GM18502 (cell line): ENCODE measurements at regions not wholly inside any gene's neighbourhood (a gene's known extent, or its start where the extent isn't known, plus 50 kb on each side); places are given as distances from the start of the nearest gene placed in this dataset.
"Not testable (repeated sequence)": the region's sequence is repeated elsewhere in the genome, so short reads cannot be mapped to it uniquely, and the experiment has no call there.

Experiments used
- ATAC-seq: cut with Tn5 transposase; IDR thresholded peaks from one replicate; pipeline ENCODE4 v1.9.1; 2021; ENCODE audit warnings: mild to moderate bottlenecking; ENCODE audit not compliant: unreplicated experiment, poor library complexity

DNA sequence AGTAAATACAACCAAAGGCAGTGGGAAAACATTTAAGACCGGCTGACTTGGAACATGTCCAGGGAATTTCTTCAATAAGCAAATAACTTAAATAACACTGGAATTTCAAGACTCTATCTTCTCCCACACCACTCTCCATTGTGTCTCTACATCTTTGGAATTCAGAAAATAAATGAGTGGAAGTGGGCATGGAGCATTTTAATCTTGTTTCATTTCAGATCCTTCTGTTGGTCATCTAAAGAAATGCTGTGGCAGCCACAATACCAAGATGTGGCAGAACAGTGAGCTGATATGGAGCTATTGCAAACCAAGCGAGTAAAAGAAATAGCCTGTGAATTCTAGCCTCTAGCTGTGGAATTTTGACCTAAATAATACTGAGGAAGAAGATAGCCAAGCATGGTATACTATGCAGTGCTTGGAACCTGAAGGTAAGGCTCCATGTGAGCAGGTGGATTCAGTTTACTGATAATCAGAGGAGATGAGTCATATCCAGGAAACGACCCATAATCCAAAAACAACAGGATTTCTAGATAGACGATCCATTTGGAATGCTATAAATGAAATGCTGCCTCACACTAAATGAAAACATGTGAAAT is 157.1 kb upstream of the SCN7A start:
- ATAC-seq, result no peak

DNA sequence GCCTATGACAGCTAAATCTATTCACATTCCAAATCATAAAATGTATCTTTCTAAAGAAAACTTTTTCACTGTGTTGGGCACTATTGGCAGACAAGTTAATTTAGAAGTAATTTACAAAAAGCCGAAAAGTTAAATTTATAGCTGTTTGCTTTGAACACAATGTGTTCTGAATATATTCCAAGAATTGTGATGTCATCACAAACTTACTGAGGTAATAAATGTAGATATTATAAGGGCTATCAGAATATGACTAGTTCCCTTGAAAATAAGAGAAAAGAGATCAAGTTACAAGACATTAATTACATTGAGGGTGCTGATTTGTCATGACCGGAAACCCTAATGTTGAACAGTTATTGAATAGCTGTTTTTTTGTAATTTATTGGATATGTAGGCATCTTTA is 153.9 kb upstream of the SCN7A start:
- ATAC-seq, result no peak

DNA sequence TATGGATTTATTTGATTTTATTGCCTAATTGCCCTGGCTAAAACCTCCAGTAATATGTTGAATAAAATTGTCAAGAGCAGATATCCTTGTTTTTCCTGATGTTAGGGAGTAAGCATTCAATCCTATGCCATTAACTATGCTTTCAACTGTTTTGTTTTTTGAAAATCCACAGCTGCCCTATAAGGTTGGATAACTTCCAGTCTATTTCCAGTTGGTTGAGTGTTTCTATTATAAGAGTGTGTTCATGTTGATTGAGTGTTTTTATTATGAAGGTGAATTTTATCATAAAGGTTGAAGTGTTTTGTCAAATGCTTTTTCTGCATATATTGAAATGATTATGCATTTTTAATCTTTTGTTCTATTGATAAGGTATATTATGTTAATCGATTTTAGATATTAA is 149.9 kb upstream of the SCN7A start:
- no peak for ATAC-seq

DNA sequence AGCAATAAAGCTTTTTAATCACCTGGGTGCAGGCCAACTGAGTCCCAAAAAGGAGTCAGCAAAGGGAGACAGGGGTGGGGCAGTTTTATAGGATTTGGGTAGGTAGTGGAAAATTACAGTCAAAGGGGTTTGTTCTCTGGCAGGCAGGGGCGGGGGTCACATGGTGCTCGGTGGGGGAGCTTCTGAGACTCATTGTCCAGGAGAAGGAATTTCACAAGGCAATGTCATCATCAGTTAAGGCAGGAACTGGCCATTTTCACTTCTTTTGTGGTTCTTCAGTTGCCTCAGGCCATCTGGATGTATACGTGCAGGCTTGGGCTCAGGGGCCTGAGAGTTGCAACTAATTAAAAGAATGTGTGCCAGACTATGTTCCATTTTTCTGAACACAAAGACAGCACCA is 147.5 kb upstream of the SCN7A start:
- ATAC-seq, result not testable (repeated sequence)

DNA sequence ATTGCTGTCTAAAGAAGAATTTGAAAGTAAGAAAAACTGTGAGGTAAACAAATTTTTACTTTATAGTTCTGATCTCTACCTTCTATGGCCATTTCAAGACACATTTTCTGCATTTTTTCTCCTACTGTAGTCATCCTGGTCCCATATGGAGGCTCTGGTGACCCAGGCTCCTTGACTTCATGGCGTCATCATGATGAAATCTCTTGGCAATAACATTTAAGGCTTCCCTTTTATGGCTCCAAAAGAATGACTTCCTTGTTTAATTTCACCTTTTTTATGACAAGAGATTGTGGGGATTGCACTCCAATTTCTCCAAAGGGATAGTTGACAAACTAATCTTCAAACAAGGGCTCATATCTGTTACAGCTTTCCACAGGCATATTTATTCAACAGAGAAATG is 143.0 kb upstream of the SCN7A start:
- no peak for ATAC-seq

DNA sequence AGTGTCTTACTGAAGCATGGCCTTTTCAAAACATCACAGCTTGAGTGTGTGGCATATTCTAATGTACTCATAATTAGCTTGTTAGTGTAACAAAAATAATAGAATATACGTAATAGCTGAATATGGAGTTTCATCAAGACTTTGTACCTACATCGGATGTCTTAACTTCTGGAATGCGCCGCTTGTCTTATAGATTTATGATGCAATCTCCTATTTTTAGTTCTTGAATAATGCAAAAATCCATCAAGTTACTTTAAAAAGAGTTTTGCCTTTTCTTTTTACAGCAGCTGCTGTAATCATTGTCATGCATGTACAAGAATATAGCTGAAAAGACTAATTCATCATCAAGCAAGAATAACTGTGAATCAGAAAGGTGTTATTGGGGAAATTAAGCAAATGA is 140.7 kb upstream of the SCN7A start:
- ATAC-seq, result no peak

DNA sequence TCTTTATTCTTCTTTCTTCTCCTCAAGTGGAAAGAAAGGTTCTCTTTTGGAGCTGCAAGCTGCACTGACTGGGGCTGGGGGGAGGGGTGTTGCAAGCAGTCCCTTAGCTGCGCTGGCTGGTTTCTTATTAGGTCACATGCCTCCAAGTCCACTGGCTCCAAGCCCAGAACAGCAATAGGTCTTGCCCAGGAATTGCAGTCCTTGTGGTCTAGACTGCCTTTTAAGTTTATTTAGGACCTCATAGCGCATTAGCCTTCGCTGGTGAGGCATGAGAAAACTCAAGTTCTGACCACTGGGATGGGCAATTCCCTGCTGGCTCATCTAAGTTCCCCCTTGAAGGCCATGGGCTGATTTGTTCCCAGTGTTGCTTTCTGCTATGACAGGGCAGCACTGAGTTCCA is 138.6 kb upstream of the SCN7A start:
- ATAC-seq, result no peak

DNA sequence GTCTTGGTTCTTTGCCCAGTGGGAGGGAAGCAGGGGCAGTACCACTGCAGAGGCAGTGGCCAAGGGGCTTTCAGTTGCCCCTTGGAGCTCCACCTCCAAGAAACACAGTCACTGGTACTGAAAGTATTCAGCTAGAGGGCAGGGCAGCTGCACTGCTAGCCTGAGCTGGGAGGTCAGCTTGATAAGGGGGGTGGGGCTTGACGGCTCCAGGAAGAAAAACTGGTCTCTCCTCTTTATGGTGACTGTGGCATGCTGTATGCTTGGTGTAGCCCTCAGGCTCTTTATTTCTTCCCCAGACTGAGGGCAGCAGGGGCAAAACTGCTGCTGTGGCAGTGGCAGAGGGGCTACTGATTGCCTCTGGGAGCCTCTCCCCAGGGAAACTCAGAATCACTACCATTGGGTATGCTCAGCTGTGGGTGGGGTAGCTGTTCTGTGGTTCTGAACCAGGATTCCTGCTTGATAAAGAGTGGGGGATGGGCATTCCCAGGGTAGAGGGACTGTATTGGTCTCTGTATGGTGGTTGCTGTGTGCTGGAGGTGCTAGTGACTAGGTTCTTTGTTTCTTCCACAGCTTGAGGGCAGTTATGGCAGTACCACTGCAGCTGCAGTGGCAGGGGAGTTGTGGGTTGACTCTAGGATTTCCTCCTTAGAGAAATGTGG is 134.6 kb upstream of the SCN7A start:
- ATAC-seq, result no peak

DNA sequence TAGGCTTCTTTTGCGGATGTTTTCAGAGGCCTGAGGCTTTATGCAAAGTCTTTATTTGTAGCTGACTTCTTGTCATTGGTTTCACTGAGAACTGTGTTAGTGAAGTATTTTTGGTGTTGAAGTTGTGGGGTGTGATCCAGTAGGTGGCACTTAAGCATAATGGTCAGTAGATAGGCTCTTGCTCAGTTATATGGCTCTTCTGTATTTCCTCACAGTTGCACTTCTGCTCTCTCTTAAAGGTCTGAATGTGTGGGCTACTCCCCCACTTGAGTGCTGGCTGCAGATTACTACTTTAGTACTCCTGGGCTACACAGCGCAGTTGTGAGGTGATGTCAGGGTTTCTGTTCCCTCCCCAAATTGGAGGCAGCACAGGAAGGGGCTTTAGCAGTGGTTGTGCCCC is 133.8 kb upstream of the SCN7A start:
- no peak for ATAC-seq

DNA sequence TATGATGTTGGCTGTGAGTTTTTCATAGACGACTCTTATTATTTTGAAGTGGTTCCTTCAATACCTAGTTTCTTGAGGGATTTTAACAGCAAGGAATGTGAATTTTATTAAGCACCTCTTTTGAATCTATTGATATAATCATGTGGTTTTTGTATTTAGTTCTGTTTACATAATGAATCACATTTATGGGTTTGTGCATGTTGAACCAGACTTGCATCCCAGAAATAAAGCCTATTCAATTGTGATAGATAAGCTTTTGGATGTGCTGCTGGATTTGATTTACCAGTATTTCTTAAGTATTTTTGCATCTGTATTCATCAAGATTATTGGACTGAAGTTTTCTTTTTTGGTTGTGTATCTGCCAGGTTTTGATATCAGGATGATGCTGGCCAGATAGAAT is 131.6 kb upstream of the SCN7A start:
- ATAC-seq, result no peak

DNA sequence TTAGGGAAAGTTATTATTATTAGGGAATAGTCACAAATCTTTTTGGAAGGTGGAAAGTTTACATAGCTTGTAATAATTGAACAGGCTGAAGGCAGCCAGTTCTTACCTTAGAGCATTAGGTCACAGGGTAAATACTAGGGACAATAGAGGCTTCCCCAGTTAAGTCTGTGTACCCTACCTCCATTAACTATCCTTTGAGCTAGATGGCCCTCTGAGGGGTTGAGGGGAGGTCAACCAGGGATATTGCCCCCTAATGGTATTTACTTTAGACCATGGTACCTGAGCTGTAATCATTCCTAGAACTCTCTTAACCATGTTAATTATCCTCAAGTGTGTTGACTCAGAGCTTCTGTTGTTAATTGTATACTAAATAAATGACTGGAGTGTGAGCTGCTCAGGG is 120.5 kb upstream of the SCN7A start:
- ATAC-seq, result no peak

DNA sequence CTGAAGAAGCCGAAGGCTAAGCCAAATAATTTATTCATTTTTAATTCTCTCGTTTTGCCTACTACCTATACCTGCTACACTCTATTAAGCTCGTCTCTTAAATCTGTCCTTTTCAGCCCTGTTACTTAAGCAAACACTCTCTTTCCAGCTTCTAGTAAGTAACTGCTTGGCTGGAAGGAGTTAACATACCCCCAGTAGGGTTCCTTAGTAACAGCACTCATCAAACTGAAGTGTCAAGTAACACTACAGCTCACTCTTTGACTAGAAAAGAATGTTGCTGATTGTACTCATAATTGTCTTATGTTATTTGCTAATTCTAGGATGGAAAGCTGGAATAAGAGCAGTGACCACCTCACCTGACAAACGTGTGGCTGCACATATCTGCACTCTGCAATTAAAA is 120.0 kb upstream of the SCN7A start:
- no peak for ATAC-seq

DNA sequence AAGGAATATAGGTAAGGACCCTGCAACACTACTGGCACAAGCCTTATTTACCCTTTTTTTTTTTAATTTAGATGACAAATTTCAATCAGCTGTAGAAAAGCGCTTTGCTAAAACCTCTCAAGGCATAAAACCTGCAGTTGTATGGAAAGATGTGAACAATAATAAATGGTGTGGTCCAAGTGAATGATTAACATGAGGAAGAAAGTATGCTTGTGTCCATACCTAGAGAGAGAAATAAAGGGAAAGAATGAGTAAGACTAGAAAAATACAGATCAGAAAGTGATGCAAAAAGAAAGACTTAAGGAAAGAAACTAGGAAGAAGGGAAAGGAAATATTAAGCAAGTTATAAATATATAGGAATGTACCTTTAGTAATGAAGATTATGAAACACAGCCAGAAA is 119.2 kb upstream of the SCN7A start:
- ATAC-seq, result no peak

DNA sequence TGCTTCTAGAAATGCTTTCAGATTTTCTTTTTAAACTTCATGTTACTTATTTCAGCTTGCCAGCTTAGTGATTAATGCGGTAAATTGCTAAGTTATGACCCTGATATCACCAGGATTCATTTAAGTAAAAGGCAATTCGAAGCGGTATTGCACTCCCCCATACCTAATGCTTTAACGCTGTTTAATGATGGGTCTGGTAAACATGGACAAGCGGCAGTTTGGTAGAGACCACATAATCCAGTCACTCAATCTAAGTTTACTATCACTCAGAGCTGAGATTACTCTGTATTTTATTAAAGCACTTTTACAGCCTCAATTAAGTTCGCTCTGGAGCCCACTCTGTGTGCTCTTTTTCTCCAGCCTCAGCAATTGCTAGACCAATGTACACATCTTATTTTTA is 118.2 kb upstream of the SCN7A start:
- ATAC-seq, result no peak

DNA sequence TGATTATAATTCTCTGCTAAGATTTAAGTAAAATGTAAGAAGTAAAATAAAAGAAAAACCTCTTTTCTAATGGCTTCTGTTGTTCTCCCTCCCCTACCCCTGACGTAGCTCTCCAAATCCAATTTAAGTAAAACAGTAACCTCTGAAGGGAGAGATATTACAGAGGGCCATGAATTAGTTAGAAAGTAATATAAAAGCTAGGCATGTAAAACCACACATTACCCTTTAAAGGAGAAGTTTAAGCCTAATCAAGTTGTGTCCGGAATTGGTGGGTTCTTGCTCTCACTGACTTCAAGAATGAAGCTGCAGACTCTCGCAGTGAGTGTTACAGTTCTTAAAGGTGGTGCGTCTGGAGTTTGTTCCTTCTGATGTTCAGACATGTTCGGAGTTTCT is 116.9 kb upstream of the SCN7A start:
- ATAC-seq, result no peak

DNA sequence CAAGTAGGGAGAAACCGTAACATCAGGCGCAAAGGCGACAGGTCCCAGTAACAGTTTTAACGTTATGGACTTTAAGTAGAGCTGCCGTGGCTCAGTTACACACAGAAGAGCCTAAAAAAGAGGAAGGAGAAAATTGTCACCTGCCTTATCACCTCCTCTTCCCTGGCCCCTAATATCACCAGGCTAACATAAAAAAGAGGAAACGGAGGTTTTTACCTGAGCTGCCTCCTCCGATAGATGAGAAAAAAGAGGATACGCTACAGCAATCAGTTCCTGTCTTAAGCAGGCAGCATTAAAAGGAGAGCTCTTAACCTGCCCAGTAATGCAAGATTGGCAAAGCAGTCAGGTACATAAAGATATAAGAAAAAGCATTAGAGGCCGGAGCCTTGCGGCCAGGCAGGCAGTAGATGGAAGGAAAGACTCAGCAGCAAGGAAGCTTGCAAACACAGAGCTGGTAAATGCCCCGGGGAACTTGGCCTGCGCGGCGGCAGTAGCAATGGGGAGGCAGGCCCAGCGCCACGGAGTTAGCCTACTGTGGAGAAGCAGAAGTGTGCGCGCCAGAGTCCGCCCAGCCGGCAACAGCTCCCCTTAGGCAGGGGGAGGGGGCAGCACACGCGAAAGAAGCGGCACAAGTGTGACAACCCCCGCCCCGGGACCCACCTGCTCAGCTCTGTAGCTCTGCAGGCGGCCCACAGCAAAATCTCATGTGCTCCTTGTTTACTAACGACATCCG is 116.3 kb upstream of the SCN7A start:
- no peak for ATAC-seq

DNA sequence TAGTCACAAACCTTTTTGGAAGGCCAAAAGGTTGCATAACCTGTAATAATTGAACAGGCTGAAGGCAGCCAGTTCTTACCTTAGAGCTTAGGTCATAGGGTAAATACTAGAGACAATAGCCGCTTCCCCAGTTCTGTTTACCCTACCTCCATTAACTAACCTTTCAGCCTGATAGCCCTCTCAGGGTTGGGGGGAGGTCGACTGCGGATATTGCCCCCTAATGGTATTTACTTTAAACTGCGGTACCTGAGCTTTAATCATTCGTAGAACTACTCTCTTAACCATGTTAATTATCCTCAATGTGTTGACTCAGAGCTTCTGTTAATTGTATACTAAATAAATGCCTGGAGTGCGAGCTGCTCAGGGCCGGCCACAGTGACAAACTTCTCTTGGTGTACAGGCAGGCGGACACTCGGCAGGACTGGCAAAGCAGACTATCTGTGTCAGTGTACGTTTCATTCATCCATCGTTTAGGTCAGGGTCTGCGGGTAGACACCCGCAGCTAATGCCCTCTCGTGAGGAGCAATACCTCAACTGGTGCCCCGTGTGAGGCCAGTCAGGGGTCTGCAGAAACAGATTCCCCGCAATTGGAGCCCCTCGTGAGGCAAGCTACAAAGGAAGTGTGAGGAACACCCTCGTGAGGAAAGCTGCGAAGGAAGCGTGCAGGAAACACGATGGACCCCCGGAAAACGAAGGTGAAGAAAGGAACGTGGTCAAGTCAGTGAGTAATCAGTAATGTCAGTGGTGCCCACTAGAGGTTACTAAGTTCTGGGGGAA is 115.3 kb upstream of the SCN7A start:
- ATAC-seq, result no peak

DNA sequence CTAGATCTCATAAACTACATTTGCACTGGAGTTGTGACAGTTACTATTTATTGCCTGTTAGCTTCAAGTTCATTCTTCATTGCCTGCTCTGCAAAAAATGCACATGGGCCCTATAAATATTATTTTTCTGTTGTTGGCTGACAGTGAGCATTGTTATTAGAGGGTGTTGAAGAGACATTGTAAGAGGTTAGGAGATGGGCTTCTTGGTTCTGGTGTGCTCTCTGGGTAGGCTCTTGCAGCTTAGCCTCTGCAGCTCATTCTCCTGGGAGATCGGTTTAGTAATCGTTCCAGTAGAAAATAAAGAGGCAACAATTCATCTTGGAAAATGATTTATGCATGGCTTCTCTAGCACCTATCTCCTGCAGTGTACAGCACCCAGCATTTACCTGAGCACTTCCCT is 113.8 kb upstream of the SCN7A start:
- ATAC-seq, result no peak

DNA sequence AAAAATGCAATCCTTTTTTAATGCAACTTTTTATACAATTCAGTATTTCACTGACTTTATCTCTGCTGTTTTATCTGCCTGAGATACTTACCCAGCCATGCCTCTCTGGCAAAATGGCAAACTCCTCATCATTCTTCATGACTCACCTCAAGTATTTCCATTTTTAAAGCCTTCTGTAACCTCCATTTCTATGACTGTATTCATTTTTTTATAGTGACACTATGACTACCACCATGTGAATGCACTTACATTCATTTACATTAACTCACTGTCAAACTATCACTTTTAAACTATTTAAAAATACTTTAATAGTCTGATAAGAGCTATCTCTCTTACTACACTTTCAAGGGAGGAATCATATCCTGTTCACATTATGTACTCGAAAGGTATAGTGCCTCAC is 99.4 kb upstream of the SCN7A start:
- no peak for ATAC-seq

DNA sequence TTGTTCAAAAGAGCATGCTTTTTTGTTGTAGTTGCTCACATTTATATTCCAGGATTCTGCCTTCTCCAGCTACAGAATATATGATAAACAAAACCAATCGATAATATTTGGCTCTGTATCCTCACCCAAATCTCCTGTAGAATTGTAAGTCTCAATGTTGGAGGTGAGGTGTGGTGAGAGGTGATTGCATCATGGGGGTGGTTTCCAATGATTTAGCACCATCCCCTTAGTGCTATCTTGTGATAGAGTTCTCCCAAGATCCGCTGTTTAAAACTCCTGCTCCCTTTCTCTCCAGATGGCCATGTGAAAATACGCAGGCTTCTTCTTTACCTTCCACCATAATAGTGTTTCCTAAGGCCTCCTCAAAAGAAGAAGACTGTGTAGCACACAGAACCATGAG is 98.7 kb upstream of the SCN7A start:
- no peak for ATAC-seq

DNA sequence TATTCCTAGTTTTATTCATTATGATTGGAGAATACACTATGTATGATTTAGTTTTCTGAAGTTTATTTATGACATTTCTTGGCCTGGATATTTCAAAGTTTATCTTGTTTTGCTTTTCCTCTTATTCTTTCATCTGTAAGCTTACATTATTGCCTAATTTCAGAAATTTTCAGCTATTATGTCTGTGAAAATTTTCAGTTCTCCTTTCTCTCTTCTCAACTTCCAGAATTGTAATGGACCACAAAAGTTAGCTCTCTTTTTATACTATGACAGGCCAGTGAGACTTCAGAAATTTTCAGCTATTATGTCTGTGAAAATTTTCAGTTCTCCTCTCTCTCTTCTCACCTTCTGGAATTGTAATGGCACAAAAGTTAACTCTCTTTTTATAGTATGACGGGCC is 97.2 kb upstream of the SCN7A start:
- ATAC-seq, result no peak
